CD1c-positive myeloid dendritic cell (primary cell): ENCODE measurements at regions not wholly inside any gene's neighbourhood (a gene's known extent, or its start where the extent isn't known, plus 50 kb on each side); places are given as distances from the start of the nearest gene placed in this dataset.

Experiments used
- DNase-seq: peaks from one replicate; pipeline ENCODE4 v3.0.0-alpha.2; 2016; ENCODE audit errors: extremely low spot score

- no peak for DNase-seq
Observed at GRCh38 chr14:58783792-58784511, 146.2 kb downstream of the DACT1 start.

GRCh38 chr14:58784931-58785330 lies 147.2 kb downstream of the DACT1 start:
- DNase-seq = no peak

GRCh38 chr14:58785701-58786100 lies 147.9 kb downstream of the DACT1 start:
- no peak for DNase-seq

GRCh38 chr14:58787592-58787991 lies 149.8 kb downstream of the DACT1 start:
- no peak for DNase-seq

- DNase-seq = no peak
Observed at GRCh38 chr14:58788655-58789503, 151.1 kb downstream of the DACT1 start.

GRCh38 chr14:58789736-58790135 lies 152.0 kb downstream of the DACT1 start:
- no peak for DNase-seq

- no peak for DNase-seq
Observed at GRCh38 chr14:58792416-58792815, 154.7 kb downstream of the DACT1 start.

- DNase-seq = no peak
Observed at GRCh38 chr14:58793131-58793740, 155.5 kb downstream of the DACT1 start.

- DNase-seq = no peak
Observed at GRCh38 chr14:58794993-58795762, 157.4 kb downstream of the DACT1 start.

- no peak for DNase-seq
Observed at GRCh38 chr14:58796242-58797009, 158.7 kb downstream of the DACT1 start.

- DNase-seq = no peak
Observed at GRCh38 chr14:58797010-58797429, 159.3 kb downstream of the DACT1 start.

- DNase-seq = no peak
Observed at GRCh38 chr14:58798173-58798572, 160.4 kb downstream of the DACT1 start.

GRCh38 chr14:58801086-58801485 lies 163.3 kb downstream of the DACT1 start:
- DNase-seq = no peak

- no peak for DNase-seq
Observed at GRCh38 chr14:58805057-58805456, 167.3 kb downstream of the DACT1 start.

GRCh38 chr14:58805605-58806409 lies 168.0 kb downstream of the DACT1 start:
- no peak for DNase-seq

GRCh38 chr14:58807191-58807590 lies 169.4 kb downstream of the DACT1 start:
- DNase-seq = no peak

- DNase-seq = no peak
Observed at GRCh38 chr14:58808828-58809227, 171.1 kb downstream of the DACT1 start.

GRCh38 chr14:58809520-58809919 lies 171.8 kb downstream of the DACT1 start:
- no peak for DNase-seq

GRCh38 chr14:58812050-58812910 lies 174.5 kb downstream of the DACT1 start:
- no peak for DNase-seq
